HG03521 (cell line): ENCODE measurements at regions not wholly inside any gene's neighbourhood (a gene's known extent, or its start where the extent isn't known, plus 50 kb on each side); places are given as distances from the start of the nearest gene placed in this dataset.

Experiments used
- ATAC-seq: cut with Tn5 transposase; IDR thresholded peaks from one replicate; pipeline ENCODE4 v1.9.1; 2021; ENCODE audit warnings: mild to moderate bottlenecking, moderate library complexity; ENCODE audit not compliant: unreplicated experiment

- no peak for ATAC-seq
Observed at GRCh38 chr2:15788455-15788829, 151.9 kb upstream of the MYCN start.

- no peak for ATAC-seq
Observed at GRCh38 chr2:15788830-15789229, 151.5 kb upstream of the MYCN start.

DNA sequence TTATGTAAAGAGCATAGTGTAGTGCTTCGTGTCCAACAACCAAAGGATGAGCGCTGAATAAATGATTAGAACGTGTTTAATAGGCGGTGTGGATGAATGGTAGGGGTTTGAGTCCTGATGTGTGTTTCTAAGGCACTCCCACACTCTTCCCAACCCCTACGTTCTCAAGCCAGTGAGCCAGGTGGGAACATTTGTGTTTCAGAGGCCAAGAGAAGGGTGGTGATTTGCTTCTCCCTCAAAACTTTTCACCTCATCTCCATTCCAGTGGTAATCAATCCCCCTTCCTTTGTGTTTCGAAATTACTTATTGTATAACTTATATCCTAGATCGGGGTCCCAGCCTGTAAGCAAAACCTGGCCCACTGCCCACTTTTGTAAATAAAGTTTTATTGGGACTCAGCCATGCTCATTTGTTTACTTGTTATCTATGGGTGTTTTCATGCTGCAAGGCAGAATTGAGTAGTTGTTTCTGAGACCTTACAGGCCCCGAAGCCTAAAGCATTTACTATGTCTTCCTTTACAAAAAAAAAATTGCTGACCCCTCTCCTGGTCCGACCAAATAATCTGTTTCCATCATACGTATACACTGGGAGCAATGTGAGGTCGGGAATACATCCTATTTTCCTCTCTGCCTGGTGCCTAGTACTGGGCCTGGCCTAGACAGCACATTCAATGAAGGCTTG, 150.8 kb upstream of the MYCN start:
- ATAC-seq, result no peak

- ATAC-seq, result no peak
Observed at GRCh38 chr2:15790326-15790725, 150.0 kb upstream of the MYCN start.

DNA sequence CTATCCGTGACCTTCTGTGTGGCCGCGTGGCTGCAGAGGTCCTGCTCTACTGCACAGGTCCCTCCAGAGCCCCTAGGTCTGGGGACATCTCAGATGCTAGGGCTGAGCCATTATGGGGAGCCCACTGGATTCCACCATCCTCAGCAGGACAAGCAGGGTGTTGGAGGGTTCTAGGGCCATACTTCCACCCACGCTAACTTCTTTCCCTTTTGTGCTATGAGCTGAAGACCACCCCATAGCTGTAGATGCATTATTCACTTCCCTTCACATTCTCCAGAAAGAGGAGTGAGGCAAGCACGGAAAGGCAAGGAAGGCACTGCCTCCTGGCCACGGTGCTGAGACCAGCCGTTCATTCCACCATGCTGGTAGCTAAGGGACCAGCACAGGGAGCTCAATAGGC, 149.5 kb upstream of the MYCN start:
- ATAC-seq, result no peak

- no peak for ATAC-seq
Observed at GRCh38 chr2:15791294-15791693, 149.1 kb upstream of the MYCN start.

DNA sequence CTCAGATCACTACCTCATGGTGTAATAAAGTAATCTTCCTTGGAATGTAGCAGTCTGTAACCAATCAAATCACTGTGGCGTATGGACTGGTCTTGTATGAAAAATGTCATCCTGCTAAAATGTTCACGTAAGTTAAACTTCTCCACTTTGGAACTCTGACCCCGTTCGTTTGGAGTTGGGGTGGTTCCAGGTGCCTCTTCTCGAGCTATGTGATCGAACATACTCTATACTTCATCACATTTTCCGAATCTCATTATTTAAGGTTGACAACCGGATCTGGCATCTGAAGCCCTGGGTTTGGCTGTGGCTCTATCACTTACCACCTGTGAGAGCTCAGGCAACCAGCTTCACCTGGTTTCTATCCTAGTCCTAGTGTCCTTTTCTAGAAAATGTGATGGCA, 148.0 kb upstream of the MYCN start:
- ATAC-seq, result no peak

DNA sequence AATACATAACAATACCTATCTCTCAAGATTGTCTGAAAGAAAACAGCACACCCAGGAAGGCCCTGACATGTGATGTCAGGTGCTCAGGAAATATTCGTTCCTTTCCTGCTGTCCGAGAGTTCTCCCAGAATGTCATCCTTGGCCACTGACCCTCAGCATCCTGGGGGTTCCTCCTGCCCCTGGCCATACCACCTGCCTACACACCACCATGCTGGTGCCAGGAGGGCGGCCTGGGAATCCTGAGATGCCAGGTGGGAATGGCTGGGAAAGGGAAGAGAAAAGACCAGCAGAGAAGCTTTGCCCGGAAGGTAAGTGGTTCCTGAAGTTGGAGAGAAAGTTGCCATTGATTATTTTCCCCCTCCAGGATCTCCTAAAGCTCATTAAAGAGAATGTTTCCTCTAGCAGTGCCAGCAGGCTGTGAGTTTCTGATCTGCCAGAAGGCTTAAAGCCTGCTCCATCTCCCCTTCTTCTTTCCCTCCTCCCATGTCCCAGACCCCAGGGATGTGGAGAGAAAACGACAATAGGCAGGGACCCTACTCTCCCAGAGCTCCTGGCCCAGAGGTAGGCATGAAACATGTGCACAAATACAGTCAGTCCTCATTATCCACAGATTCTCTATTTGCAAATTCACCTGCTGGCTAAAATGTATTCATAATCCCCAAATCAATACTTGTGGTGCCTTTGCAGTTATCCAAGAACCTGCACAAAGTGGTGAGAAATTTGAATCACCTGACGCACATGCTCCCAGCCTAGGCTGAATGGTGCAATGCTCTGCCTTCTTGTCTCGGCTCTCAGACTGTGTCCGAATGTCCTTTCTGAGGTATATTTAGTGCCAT, 147.1 kb upstream of the MYCN start:
- no peak for ATAC-seq

- no peak for ATAC-seq
Observed at GRCh38 chr2:15793978-15794377, 146.4 kb upstream of the MYCN start.

DNA sequence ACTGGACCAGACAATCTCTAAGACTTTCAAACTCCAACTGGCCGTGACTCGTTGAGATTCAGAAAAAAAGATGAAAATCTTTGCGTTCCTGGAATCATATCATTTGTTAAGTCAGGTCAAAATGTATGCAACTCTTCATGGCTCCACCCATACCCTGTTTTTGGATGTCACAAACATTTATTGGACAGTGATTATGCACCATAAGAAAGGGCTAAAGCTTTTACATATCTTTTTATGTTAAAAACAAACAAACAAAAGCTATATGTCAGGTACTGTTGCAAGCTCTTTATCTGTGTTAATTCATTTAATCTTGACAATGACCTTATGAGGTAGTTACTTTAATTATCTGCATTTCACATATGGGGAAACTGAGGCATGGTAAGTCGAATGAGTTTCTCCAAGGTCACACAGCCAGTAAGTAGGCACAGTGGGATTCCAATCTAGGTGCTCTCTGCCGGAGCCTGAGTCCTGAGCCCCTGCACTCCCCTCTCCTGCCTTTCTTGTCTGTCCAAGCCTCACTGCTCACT, 145.7 kb upstream of the MYCN start:
- ATAC-seq, result no peak

GRCh38 chr2:15795426-15795825, 144.9 kb upstream of the MYCN start:
- ATAC-seq, result no peak

- no peak for ATAC-seq
Observed at GRCh38 chr2:15796167-15796942, 144.0 kb upstream of the MYCN start.

GRCh38 chr2:15797231-15797938, 143.0 kb upstream of the MYCN start:
- no peak for ATAC-seq

- ATAC-seq, result no peak
Observed at GRCh38 chr2:15797939-15798281, 142.4 kb upstream of the MYCN start.

DNA sequence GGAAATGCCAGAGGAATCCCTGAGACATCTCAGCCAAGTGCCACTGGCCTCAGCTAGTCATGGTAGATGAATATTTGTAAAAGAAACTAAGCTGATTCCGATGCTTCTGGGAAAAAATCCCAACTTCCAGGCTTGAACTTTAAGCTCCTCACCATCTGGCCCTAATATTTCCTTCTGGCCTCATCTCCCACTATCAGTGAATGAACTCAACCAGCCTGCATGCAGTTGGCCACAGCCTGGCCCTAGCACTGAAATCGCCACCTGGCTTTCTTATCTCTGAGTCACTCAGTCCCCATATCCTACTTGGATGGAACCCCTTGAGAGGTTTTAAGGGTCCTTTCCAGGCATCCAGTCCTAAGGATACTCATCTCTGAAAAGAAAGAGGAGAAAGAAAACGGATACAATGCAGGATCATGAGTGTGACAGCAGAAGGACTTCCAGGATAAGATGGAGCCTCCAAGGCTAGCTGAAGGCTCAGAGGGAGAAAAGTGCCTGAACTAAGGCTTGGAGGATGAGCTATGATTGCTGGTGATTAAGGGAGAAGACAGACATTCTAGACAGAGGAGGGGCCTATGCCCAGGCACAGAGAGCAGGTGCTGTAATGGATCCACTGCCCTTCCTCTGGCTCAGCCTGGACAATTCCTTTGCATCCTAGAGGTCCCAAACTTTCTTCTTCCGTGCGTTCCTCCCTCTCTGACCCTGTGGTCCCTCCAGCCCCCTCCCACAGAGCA, 141.5 kb upstream of the MYCN start:
- no peak for ATAC-seq

DNA sequence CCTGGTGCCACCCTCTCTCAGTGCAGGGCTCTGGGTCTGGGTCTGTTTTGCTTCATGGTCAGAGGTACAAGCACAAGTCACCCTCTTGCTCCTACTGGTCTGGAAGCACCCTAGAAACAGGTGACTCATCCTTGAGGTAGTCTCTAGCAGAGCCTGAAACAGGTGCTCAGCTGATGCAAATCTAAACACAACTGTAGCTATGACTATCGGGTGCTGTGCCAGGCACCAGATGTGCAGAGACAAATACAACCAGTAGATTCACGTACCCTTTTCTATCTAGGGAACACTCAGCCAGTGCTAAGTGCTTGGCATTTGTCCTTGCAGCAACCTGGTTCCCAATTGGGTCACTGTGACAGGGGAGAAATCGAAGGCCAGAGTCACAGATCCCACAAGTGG, 140.9 kb upstream of the MYCN start:
- ATAC-seq, result peak; percentile 77

DNA sequence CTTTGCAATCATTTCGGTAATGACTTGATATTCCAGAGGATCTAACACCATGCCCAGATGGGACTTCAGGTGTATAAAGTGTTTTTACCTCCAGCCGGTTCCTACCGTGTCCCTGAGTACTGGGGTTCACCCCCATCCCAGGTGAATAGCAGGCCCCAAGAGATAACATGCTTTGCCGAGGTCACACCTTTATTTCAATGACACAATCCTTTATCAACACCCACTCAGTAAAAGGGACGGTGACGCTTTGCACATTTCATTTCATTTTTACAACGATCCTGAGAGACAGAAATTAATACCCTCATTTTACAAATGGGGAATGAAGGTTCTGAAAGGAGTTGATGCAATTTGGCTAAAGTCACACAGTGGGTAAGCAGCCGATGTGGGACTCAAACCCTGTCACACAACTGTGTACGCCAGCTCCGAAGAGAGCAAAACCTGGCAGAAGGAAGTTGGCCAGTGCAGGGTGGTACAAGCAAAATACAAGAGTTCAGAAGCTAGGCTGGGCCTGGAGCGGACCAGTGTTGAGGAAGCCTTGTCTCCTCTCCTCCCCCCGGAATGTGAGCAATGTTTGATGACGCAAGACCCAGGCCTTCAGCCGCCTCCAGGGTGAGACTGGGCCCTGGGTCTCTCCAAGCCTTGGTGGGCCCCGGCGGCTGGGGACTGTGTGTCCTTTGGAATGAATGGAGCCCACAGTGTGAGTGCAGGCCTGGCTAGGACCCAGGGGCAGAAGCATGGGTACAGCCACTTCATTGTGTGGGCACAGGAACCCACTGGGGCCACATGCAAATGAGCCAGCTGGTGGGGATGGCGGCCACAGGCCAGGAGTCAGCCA, 139.6 kb upstream of the MYCN start:
- ATAC-seq, result no peak

DNA sequence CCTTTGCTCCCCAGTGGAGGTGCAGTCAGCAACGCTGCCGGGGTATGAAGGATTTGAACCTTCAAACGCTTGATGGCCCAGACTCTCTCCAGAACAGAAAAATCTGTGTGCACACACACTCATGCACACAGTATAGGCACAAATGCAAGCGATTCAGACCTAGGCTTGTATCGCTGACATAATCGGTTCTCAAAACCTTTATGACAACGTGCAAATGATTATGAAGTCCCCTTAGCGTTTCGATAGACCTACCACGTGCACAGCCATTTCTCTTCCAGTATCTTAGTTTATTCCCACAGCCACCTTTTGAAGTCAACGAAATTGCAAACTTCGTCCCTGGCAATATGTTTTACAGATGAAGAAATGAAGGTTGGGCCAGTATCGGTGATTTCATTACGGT, 138.9 kb upstream of the MYCN start:
- no peak for ATAC-seq

GRCh38 chr2:15801904-15802303, 138.4 kb upstream of the MYCN start:
- no peak for ATAC-seq
